Ovary (tissue), 3 donors: ENCODE measurements at regions not wholly inside any gene's neighbourhood (a gene's known extent, or its start where the extent isn't known, plus 50 kb on each side); places are given as distances from the start of the nearest gene placed in this dataset.

ENCODE experiments used
- EP300 ChIP-seq: sonication (generic); formaldehyde crosslinking; IDR thresholded peaks from one replicate; pipeline ENCODE4 v1.6.1; 2017; ENCODE audit warnings: antibody characterized with exemption
- TF ChIP-seq, protein P1 (sequence below), 3 donors: fragments of 450-650 bp in 2 of 3; fragments of 200-600 bp in 1 of 3; IDR thresholded peaks; one replicate each; pipeline versions ENCODE4 v1.5.1 to v1.8.0; 2016 to 2022; ENCODE audit warnings: antibody characterized with exemption in 3 of 3, mild to moderate bottlenecking in 1 of 3
- donor health status: DM: no; HTN: no; CAD: no.

DNA sequence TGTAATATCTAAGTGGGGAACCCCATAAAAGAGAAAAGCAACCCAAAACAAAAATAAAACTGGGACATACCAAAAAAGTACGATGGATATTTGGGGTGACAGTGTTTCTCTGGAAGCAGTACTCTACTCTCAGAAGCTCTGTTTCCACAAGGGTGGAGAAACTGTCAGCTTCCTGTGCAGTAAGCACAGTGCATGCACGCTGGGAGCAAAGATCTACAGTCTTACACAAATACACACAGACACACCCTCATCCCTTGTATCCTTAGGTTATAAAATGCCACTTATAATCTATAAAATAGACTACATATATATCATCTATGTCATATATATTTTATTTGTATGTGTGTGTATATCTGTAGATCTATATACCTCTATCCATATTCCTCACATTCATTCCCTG, 225.8 kb upstream of the SOX5 start:
- TF ChIP-seq, protein P1, sequence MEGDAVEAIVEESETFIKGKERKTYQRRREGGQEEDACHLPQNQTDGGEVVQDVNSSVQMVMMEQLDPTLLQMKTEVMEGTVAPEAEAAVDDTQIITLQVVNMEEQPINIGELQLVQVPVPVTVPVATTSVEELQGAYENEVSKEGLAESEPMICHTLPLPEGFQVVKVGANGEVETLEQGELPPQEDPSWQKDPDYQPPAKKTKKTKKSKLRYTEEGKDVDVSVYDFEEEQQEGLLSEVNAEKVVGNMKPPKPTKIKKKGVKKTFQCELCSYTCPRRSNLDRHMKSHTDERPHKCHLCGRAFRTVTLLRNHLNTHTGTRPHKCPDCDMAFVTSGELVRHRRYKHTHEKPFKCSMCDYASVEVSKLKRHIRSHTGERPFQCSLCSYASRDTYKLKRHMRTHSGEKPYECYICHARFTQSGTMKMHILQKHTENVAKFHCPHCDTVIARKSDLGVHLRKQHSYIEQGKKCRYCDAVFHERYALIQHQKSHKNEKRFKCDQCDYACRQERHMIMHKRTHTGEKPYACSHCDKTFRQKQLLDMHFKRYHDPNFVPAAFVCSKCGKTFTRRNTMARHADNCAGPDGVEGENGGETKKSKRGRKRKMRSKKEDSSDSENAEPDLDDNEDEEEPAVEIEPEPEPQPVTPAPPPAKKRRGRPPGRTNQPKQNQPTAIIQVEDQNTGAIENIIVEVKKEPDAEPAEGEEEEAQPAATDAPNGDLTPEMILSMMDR (IDR thresholded peaks at IDR 0.05): no peak
- TF ChIP-seq EP300: no peak
